ENCODE measurements at regions not wholly inside any gene's neighbourhood (a gene's known extent, or its start where the extent isn't known, plus 50 kb on each side); places are given as distances from the start of the nearest gene placed in this dataset.

- DNase-seq = no peak
- H3K4me1 ChIP-seq (ENCODE audit: control insufficient read depth, low read depth, low read length) = no peaks in the 10 kb centered on the region
- H3K23ac ChIP-seq (ENCODE audit: low read length) = no peak overlapping the region
- H3K56ac ChIP-seq (ENCODE audit: low read length) = no peak overlapping the region
- no peak overlapping the region for H2AK5ac ChIP-seq (ENCODE audit: low read length)
- H3K79me2 ChIP-seq (ENCODE audit: control insufficient read depth, insufficient read depth, low read length) = no peaks in the 10 kb centered on the region
- no peak overlapping the region for H3K4ac ChIP-seq (ENCODE audit: low read depth, low read length)
- no CpG with 5 or more reads among the region's 6 CpGs for WGBS (ENCODE audit: extremely low coverage, insufficient coverage, low lambda C conversion rate)
- no peaks in the 10 kb centered on the region for H3K27me3 ChIP-seq (ENCODE audit: insufficient read depth, low read length, poor library complexity)
- no peak overlapping the region for H3K18ac ChIP-seq (ENCODE audit: low read length)
- H2BK15ac ChIP-seq (replicated peaks; ENCODE audit: low read depth) = no peak overlapping the region
- H3K36me3 ChIP-seq (ENCODE audit: control insufficient read depth, insufficient read depth, low read length) = no peaks in the 10 kb centered on the region
- H3K9ac ChIP-seq (ENCODE audit: low read length) = no peak overlapping the region
- no peak overlapping the region for H3K27ac ChIP-seq (ENCODE audit: low read depth, low read length)
- H2BK120ac ChIP-seq (ENCODE audit: low read depth, low read length) = no peak overlapping the region
- no peak overlapping the region for H4K5ac ChIP-seq (ENCODE audit: low read length)
- H3K79me1 ChIP-seq (ENCODE audit: low read length) = no peaks in the 10 kb centered on the region
- no peak overlapping the region for H2BK5ac ChIP-seq (ENCODE audit: low read length)
- no peak overlapping the region for H3K4me3 ChIP-seq (ENCODE audit: low read length)
- no peak overlapping the region for H4K8ac ChIP-seq (ENCODE audit: low read depth, low read length)
- H3K4me2 ChIP-seq (ENCODE audit: low read length) = no peak overlapping the region
These were observed 149.5 kb downstream of the MTX2 start for GRCh38 chr2:176418768-176419167.

GRCh38 chr2:176419591-176420071 lies 150.4 kb downstream of the MTX2 start:
- H3K4me2 ChIP-seq (ENCODE audit: low read length) = no peak overlapping the region
- no peak overlapping the region for H3K56ac ChIP-seq (ENCODE audit: low read length)
- H3K18ac ChIP-seq (ENCODE audit: low read length) = no peak overlapping the region
- no peak overlapping the region for H2BK5ac ChIP-seq (ENCODE audit: low read length)
- no peak overlapping the region for H3K23ac ChIP-seq (ENCODE audit: low read length)
- no peaks in the 10 kb centered on the region for H3K79me1 ChIP-seq (ENCODE audit: low read length)
- WGBS (ENCODE audit: extremely low coverage, insufficient coverage, low lambda C conversion rate) = no CpG with 5 or more reads among the region's 4 CpGs
- H4K8ac ChIP-seq (ENCODE audit: low read depth, low read length) = no peak overlapping the region
- H3K36me3 ChIP-seq (ENCODE audit: control insufficient read depth, insufficient read depth, low read length) = no peaks in the 10 kb centered on the region
- no peak overlapping the region for H3K9ac ChIP-seq (ENCODE audit: low read length)
- no peak overlapping the region for H3K27ac ChIP-seq (ENCODE audit: low read depth, low read length)
- H4K5ac ChIP-seq (ENCODE audit: low read length) = no peak overlapping the region
- no peaks in the 10 kb centered on the region for H3K27me3 ChIP-seq (ENCODE audit: insufficient read depth, low read length, poor library complexity)
- no peaks in the 10 kb centered on the region for H3K4me1 ChIP-seq (ENCODE audit: control insufficient read depth, low read depth, low read length)
- H3K4ac ChIP-seq (ENCODE audit: low read depth, low read length) = no peak overlapping the region
- DNase-seq = no peak
- no peaks in the 10 kb centered on the region for H3K79me2 ChIP-seq (ENCODE audit: control insufficient read depth, insufficient read depth, low read length)
- no peak overlapping the region for H3K4me3 ChIP-seq (ENCODE audit: low read length)
- H2AK5ac ChIP-seq (ENCODE audit: low read length) = no peak overlapping the region
- no peak overlapping the region for H2BK15ac ChIP-seq (replicated peaks; ENCODE audit: low read depth)
- no peak overlapping the region for H2BK120ac ChIP-seq (ENCODE audit: low read depth, low read length)

- Histone ChIP-seq H2AK5ac (ENCODE audit: low read length) (no peak overlapping the region), H3K4ac (ENCODE audit: low read depth, low read length) (no peak overlapping the region), H2BK15ac (replicated peaks; ENCODE audit: low read depth) (no peak overlapping the region), H3K79me2 (ENCODE audit: control insufficient read depth, insufficient read depth, low read length) (no peaks in the 10 kb centered on the region), H3K9ac (ENCODE audit: low read length) (no peak overlapping the region), H3K18ac (ENCODE audit: low read length) (no peak overlapping the region), H3K4me3 (ENCODE audit: low read length) (no peak overlapping the region), H3K36me3 (ENCODE audit: control insufficient read depth, insufficient read depth, low read length) (no peaks in the 10 kb centered on the region), H3K27ac (ENCODE audit: low read depth, low read length) (no peak overlapping the region), H2BK120ac (ENCODE audit: low read depth, low read length) (no peak overlapping the region), H2BK5ac (ENCODE audit: low read length) (no peak overlapping the region), H3K79me1 (ENCODE audit: low read length) (no peaks in the 10 kb centered on the region), H3K27me3 (ENCODE audit: insufficient read depth, low read length, poor library complexity) (no peaks in the 10 kb centered on the region), H3K23ac (ENCODE audit: low read length) (no peak overlapping the region), H3K4me2 (ENCODE audit: low read length) (no peak overlapping the region), H4K8ac (ENCODE audit: low read depth, low read length) (no peak overlapping the region), H4K5ac (ENCODE audit: low read length) (no peak overlapping the region), H3K4me1 (ENCODE audit: control insufficient read depth, low read depth, low read length) (no peaks in the 10 kb centered on the region), H3K56ac (ENCODE audit: low read length) (no peak overlapping the region)
- DNase-seq = no peak
- no CpG with 5 or more reads among the region's 5 CpGs for WGBS (ENCODE audit: extremely low coverage, insufficient coverage, low lambda C conversion rate)
These were observed 152.2 kb downstream of the MTX2 start for GRCh38 chr2:176421297-176422050.

GRCh38 chr2:176423819-176424218 lies 154.6 kb downstream of the MTX2 start:
- Histone ChIP-seq H3K4me1 (ENCODE audit: control insufficient read depth, low read depth, low read length) (no peaks in the 10 kb centered on the region), H3K4me2 (ENCODE audit: low read length) (no peak overlapping the region), H3K36me3 (ENCODE audit: control insufficient read depth, insufficient read depth, low read length) (no peaks in the 10 kb centered on the region), H3K56ac (ENCODE audit: low read length) (no peak overlapping the region), H4K8ac (ENCODE audit: low read depth, low read length) (no peak overlapping the region), H2BK15ac (replicated peaks; ENCODE audit: low read depth) (no peak overlapping the region), H3K9ac (ENCODE audit: low read length) (no peak overlapping the region), H3K27me3 (ENCODE audit: insufficient read depth, low read length, poor library complexity) (no peaks in the 10 kb centered on the region), H3K27ac (ENCODE audit: low read depth, low read length) (no peak overlapping the region), H2BK120ac (ENCODE audit: low read depth, low read length) (no peak overlapping the region), H4K5ac (ENCODE audit: low read length) (no peak overlapping the region), H2BK5ac (ENCODE audit: low read length) (no peak overlapping the region), H3K79me1 (ENCODE audit: low read length) (no peaks in the 10 kb centered on the region), H3K4me3 (ENCODE audit: low read length) (no peak overlapping the region), H2AK5ac (ENCODE audit: low read length) (no peak overlapping the region), H3K4ac (ENCODE audit: low read depth, low read length) (no peak overlapping the region), H3K18ac (ENCODE audit: low read length) (no peak overlapping the region), H3K23ac (ENCODE audit: low read length) (no peak overlapping the region), H3K79me2 (ENCODE audit: control insufficient read depth, insufficient read depth, low read length) (no peaks in the 10 kb centered on the region)
- no peak for DNase-seq
- no CpG with 5 or more reads among the region's 2 CpGs for WGBS (ENCODE audit: extremely low coverage, insufficient coverage, low lambda C conversion rate)

GRCh38 chr2:176424746-176425145 lies 155.5 kb downstream of the MTX2 start:
- WGBS (ENCODE audit: extremely low coverage, insufficient coverage, low lambda C conversion rate) = no CpG with 5 or more reads among the region's 2 CpGs
- Histone ChIP-seq H3K4ac (ENCODE audit: low read depth, low read length) (no peak overlapping the region), H3K56ac (ENCODE audit: low read length) (no peak overlapping the region), H3K18ac (ENCODE audit: low read length) (no peak overlapping the region), H3K23ac (ENCODE audit: low read length) (no peak overlapping the region), H2BK5ac (ENCODE audit: low read length) (no peak overlapping the region), H4K5ac (ENCODE audit: low read length) (no peak overlapping the region), H3K4me3 (ENCODE audit: low read length) (no peak overlapping the region), H4K8ac (ENCODE audit: low read depth, low read length) (no peak overlapping the region), H3K4me2 (ENCODE audit: low read length) (no peak overlapping the region), H3K36me3 (ENCODE audit: control insufficient read depth, insufficient read depth, low read length) (no peaks in the 10 kb centered on the region), H2BK120ac (ENCODE audit: low read depth, low read length) (no peak overlapping the region), H3K27me3 (ENCODE audit: insufficient read depth, low read length, poor library complexity) (no peaks in the 10 kb centered on the region), H3K79me2 (ENCODE audit: control insufficient read depth, insufficient read depth, low read length) (no peaks in the 10 kb centered on the region), H3K27ac (ENCODE audit: low read depth, low read length) (no peak overlapping the region), H2AK5ac (ENCODE audit: low read length) (no peak overlapping the region), H3K9ac (ENCODE audit: low read length) (no peak overlapping the region), H2BK15ac (replicated peaks; ENCODE audit: low read depth) (no peak overlapping the region), H3K79me1 (ENCODE audit: low read length) (no peaks in the 10 kb centered on the region), H3K4me1 (ENCODE audit: control insufficient read depth, low read depth, low read length) (no peaks in the 10 kb centered on the region)
- DNase-seq = no peak

- Histone ChIP-seq H3K4me2 (ENCODE audit: low read length) (no peak overlapping the region), H2BK120ac (ENCODE audit: low read depth, low read length) (no peak overlapping the region), H3K23ac (ENCODE audit: low read length) (no peak overlapping the region), H2BK5ac (ENCODE audit: low read length) (no peak overlapping the region), H3K4me1 (ENCODE audit: control insufficient read depth, low read depth, low read length) (no peaks in the 10 kb centered on the region), H3K4ac (ENCODE audit: low read depth, low read length) (no peak overlapping the region), H3K4me3 (ENCODE audit: low read length) (no peak overlapping the region), H3K27ac (ENCODE audit: low read depth, low read length) (no peak overlapping the region), H4K5ac (ENCODE audit: low read length) (no peak overlapping the region), H3K36me3 (ENCODE audit: control insufficient read depth, insufficient read depth, low read length) (no peaks in the 10 kb centered on the region), H2AK5ac (ENCODE audit: low read length) (no peak overlapping the region), H3K18ac (ENCODE audit: low read length) (no peak overlapping the region), H2BK15ac (replicated peaks; ENCODE audit: low read depth) (no peak overlapping the region), H3K79me2 (ENCODE audit: control insufficient read depth, insufficient read depth, low read length) (no peaks in the 10 kb centered on the region), H3K56ac (ENCODE audit: low read length) (no peak overlapping the region), H4K8ac (ENCODE audit: low read depth, low read length) (no peak overlapping the region), H3K27me3 (ENCODE audit: insufficient read depth, low read length, poor library complexity) (no peaks in the 10 kb centered on the region), H3K9ac (ENCODE audit: low read length) (no peak overlapping the region), H3K79me1 (ENCODE audit: low read length) (no peaks in the 10 kb centered on the region)
- DNase-seq = no peak
- WGBS (ENCODE audit: extremely low coverage, insufficient coverage, low lambda C conversion rate) = no CpG with 5 or more reads among the region's 2 CpGs
These were observed 158.3 kb downstream of the MTX2 start for GRCh38 chr2:176427549-176427948.
